H9 (cell line): ENCODE measurements at regions not wholly inside any gene's neighbourhood (a gene's known extent, or its start where the extent isn't known, plus 50 kb on each side); places are given as distances from the start of the nearest gene placed in this dataset.

Source experiments
- DNase-seq: peaks from one replicate; pipeline ENCODE4 v3.0.0-alpha.2; 2017
- H2AFZ ChIP-seq: one replicate; pipeline ENCODE4 v1.6.1; 2013; ENCODE audit warnings: mild to moderate bottlenecking, low read length, control low read depth, moderate library complexity
- H2AK5ac ChIP-seq: 2 replicates; pipeline ENCODE4 v1.6.1; 2013; ENCODE audit warnings: low read length, control low read depth, mixed read lengths; ENCODE audit not compliant: insufficient read length
- H2BK120ac ChIP-seq: one replicate; pipeline ENCODE4 v1.6.1; 2013; ENCODE audit warnings: low read depth, mild to moderate bottlenecking, low read length, control low read depth, inconsistent platforms; ENCODE audit not compliant: poor library complexity, severe bottlenecking
- H2BK12ac ChIP-seq: 2 replicates; pipeline ENCODE4 v1.6.1; 2013; ENCODE audit warnings: low read length, control low read depth, mixed read lengths, low read depth; ENCODE audit not compliant: insufficient read length
- H2BK15ac ChIP-seq: 2 replicates; pipeline ENCODE4 v1.6.1; 2013; ENCODE audit warnings: low read depth, low read length, control low read depth
- H2BK20ac ChIP-seq: one replicate; pipeline ENCODE4 v1.6.1; 2013; ENCODE audit warnings: low read depth, mild to moderate bottlenecking, low read length, control low read depth, inconsistent platforms; ENCODE audit not compliant: poor library complexity, severe bottlenecking
- H2BK5ac ChIP-seq: 2 replicates; pipeline ENCODE4 v1.6.1; 2013; ENCODE audit warnings: low read length, control low read depth, mixed read lengths; ENCODE audit not compliant: insufficient read length
- H3K14ac ChIP-seq: 2 replicates; pipeline ENCODE4 v1.6.1; 2013; ENCODE audit warnings: low read length, control low read depth; ENCODE audit not compliant: insufficient read depth
- H3K18ac ChIP-seq: 2 replicates; pipeline ENCODE4 v1.6.1; 2013; ENCODE audit warnings: low read depth, mild to moderate bottlenecking, mixed read lengths, low read length, control low read depth; ENCODE audit not compliant: insufficient read length
- H3K23ac ChIP-seq: 2 replicates; pipeline ENCODE4 v1.6.1; 2013; ENCODE audit warnings: low read length, control low read depth, mixed read lengths, low read depth; ENCODE audit not compliant: insufficient read length
- H3K23me2 ChIP-seq: 2 replicates; pipeline ENCODE4 v1.6.1; 2013; ENCODE audit warnings: low read depth, mild to moderate bottlenecking, mixed read lengths, low read length, control low read depth; ENCODE audit not compliant: insufficient read length, poor library complexity, severe bottlenecking
- H3K27ac ChIP-seq: 2 replicates; pipeline ENCODE4 v1.5.1; 2013; ENCODE audit warnings: low read length, control low read depth, mixed read lengths, low read depth; ENCODE audit not compliant: insufficient read length
- H3K27me3 ChIP-seq: 2 replicates; pipeline ENCODE4 v1.6.1; 2013; ENCODE audit warnings: low read length, control low read depth, inconsistent platforms; ENCODE audit not compliant: insufficient read depth
- H3K4ac ChIP-seq: 2 replicates; pipeline ENCODE4 v1.6.1; 2013; ENCODE audit warnings: low read depth, mild to moderate bottlenecking, control low read depth, inconsistent platforms, low read length, moderate library complexity
- H3K4me1 ChIP-seq: 2 replicates; pipeline ENCODE4 v1.6.1; 2013; ENCODE audit warnings: low read length, control low read depth, inconsistent platforms; ENCODE audit not compliant: insufficient read depth
- H3K4me2 ChIP-seq: 2 replicates; pipeline ENCODE4 v1.6.1; 2013; ENCODE audit warnings: low read length, control low read depth, mixed read lengths; ENCODE audit not compliant: insufficient read length, insufficient read depth
- H3K56ac ChIP-seq: 2 replicates; pipeline ENCODE4 v1.6.1; 2013; ENCODE audit warnings: low read depth, mild to moderate bottlenecking, mixed read lengths, low read length, control low read depth; ENCODE audit not compliant: insufficient read length
- H3K79me1 ChIP-seq: 2 replicates; pipeline ENCODE4 v1.6.1; 2013; ENCODE audit warnings: low read depth, mild to moderate bottlenecking, moderate library complexity, low read length, control low read depth, inconsistent platforms; ENCODE audit not compliant: insufficient read depth, poor library complexity, severe bottlenecking
- H3K79me2 ChIP-seq: 2 replicates; pipeline ENCODE4 v1.6.1; 2013; ENCODE audit warnings: low read length, control low read depth, inconsistent platforms; ENCODE audit not compliant: insufficient read depth
- H3K9ac ChIP-seq: 2 replicates; pipeline ENCODE4 v1.6.1; 2013; ENCODE audit warnings: low read length, control low read depth, mixed read lengths; ENCODE audit not compliant: insufficient read length; ENCODE audit errors: extremely low read depth
- H3K9me3 ChIP-seq: one replicate; pipeline ENCODE4 v1.6.1; 2013; ENCODE audit warnings: low read depth, low read length, inconsistent platforms; ENCODE audit not compliant: control insufficient read depth
- H3T11ph ChIP-seq: one replicate; pipeline ENCODE4 v1.6.1; 2013; ENCODE audit warnings: mild to moderate bottlenecking, low read length, control low read depth, inconsistent platforms
- H4K20me1 ChIP-seq: one replicate; pipeline ENCODE4 v1.6.1; 2013; ENCODE audit not compliant: control insufficient read depth, insufficient read length, insufficient read depth
- H4K5ac ChIP-seq: 2 replicates; pipeline ENCODE4 v1.6.1; 2013; ENCODE audit warnings: low read depth, mild to moderate bottlenecking, mixed read lengths, low read length, control low read depth; ENCODE audit not compliant: insufficient read length
- H4K8ac ChIP-seq: replicated peaks from 2 replicates; pipeline ENCODE4 v1.6.1; 2013; ENCODE audit warnings: low read length, control low read depth, mixed read lengths, low read depth; ENCODE audit not compliant: insufficient read length
- H4K91ac ChIP-seq: 2 replicates; pipeline ENCODE4 v1.6.1; 2013; ENCODE audit warnings: low read depth, mild to moderate bottlenecking, moderate library complexity, mixed read lengths, low read length, control low read depth; ENCODE audit not compliant: insufficient read length
- H3K27ac Mint-ChIP-seq, 3 experiments: 2 replicates in 2 of 3; 3 replicates in 1 of 3; pipeline ENCODE4 v1.8.0; 2020 to 2021; ENCODE audit warnings: mixed read lengths in 3 of 3, mild to moderate bottlenecking in 1 of 3, moderate library complexity in 1 of 3
- H3K27me3 Mint-ChIP-seq: 2 replicates; pipeline ENCODE4 v1.8.0; 2021; ENCODE audit warnings: low read depth, mild to moderate bottlenecking, moderate library complexity, mixed read lengths
- H3K36me3 Mint-ChIP-seq, 3 experiments: 2 replicates in 2 of 3; 3 replicates in 1 of 3; pipeline ENCODE4 v1.8.0; 2020 to 2021; ENCODE audit warnings: low read depth in 3 of 3, mixed read lengths in 3 of 3; ENCODE audit not compliant: insufficient read depth in 1 of 3
- H3K4me1 Mint-ChIP-seq, 2 experiments: 2 replicates each; pipeline ENCODE4 v1.8.0; 2020; ENCODE audit warnings: mixed read lengths in 2 of 2
- H3K4me3 Mint-ChIP-seq, 2 experiments: 2 replicates in 1 of 2; 3 replicates in 1 of 2; pipeline ENCODE4 v1.8.0; 2020 to 2021; ENCODE audit warnings: mild to moderate bottlenecking in 2 of 2, mixed read lengths in 2 of 2, moderate library complexity in 1 of 2
- H3K9me3 Mint-ChIP-seq, 2 experiments: 2 replicates in 1 of 2; 3 replicates in 1 of 2; pipeline ENCODE4 v1.8.0; 2020; ENCODE audit warnings: mild to moderate bottlenecking in 2 of 2, mixed read lengths in 2 of 2, moderate library complexity in 1 of 2
- CTCF ChIP-seq: fragments of 200-600 bp; sonication (generic); conservative IDR thresholded peaks from 3 replicates; pipeline ENCODE4 v1.8.0; 2021; ENCODE audit warnings: antibody characterized with exemption, mild to moderate bottlenecking
- WGBS: extraction: QIAGEN DNeasy Blood & Tissue Kit; methylation state at CpG from one replicate; pipeline ENCODE4 v1.1.7; 2013; ENCODE audit warnings: missing lambda C conversion rate, low lambda C conversion rate, mixed read lengths; ENCODE audit not compliant: insufficient read length; ENCODE audit errors: extremely low coverage; 5-methylcytosine and 5-hydroxymethylcytosine counted together

GRCh38 chr2:217329023-217329431 lies 469.2 kb upstream of the TNP1 start:
- no CpG with 5 or more reads among the region's 4 CpGs for WGBS
- no peak for DNase-seq
- H3K23ac ChIP-seq, result no peak overlapping the region
- H3K27ac Mint-ChIP-seq, result no peak overlapping the region
- no peak overlapping the region for H3K4me3 Mint-ChIP-seq
- peaks cover 28 to 37% of the 10 kb centered on the region in 2 experiments for H3K4me1 Mint-ChIP-seq
- no peaks in the 10 kb centered on the region for H3K23me2 ChIP-seq
- no peaks in the 10 kb centered on the region for H3K27me3 ChIP-seq
- H2BK15ac ChIP-seq, result no peak overlapping the region
- no peak overlapping the region for H3K4ac ChIP-seq
- no peak overlapping the region for H4K5ac ChIP-seq
- H2BK12ac ChIP-seq, result no peak overlapping the region
- H3K14ac ChIP-seq, result no peak overlapping the region
- no peak overlapping the region for H3K56ac ChIP-seq
- H3K4me2 ChIP-seq, result no peak overlapping the region
- no peaks in the 10 kb centered on the region for H4K20me1 ChIP-seq
- H3K27me3 Mint-ChIP-seq, result no peaks in the 10 kb centered on the region; the same call in 1 of the 2 replicates
- H4K8ac ChIP-seq, result no peak overlapping the region
- H3K36me3 Mint-ChIP-seq, result no peaks in the 10 kb centered on the region; a peak in 2 of 7 replicates
- no peak overlapping the region for H2BK120ac ChIP-seq
- H3K79me1 ChIP-seq, result no peaks in the 10 kb centered on the region
- H2AK5ac ChIP-seq, result no peak overlapping the region
- no peak overlapping the region for H4K91ac ChIP-seq
- H3K18ac ChIP-seq, result no peak overlapping the region
- H3K4me1 ChIP-seq, result peaks cover 6% of the 10 kb centered on the region; the same call in 1 of the 2 replicates
- no peak overlapping the region for H2BK20ac ChIP-seq
- H3K9me3 Mint-ChIP-seq, result no peaks in the 10 kb centered on the region; a peak in 1 of 5 replicates
- H3K9ac ChIP-seq, result no peak overlapping the region
- H3K79me2 ChIP-seq, result no peaks in the 10 kb centered on the region
- H2AFZ ChIP-seq, result no peak overlapping the region
- H3K9me3 ChIP-seq, result no peaks in the 10 kb centered on the region
- H2BK5ac ChIP-seq, result no peak overlapping the region
- no peak overlapping the region for H3K27ac ChIP-seq
- no peak overlapping the region for H3T11ph ChIP-seq
- TF ChIP-seq CTCF, result no peak
